NOMO-1 treated with dmso at 0.1 percent for 144 hours (cell line): ENCODE measurements at regions not wholly inside any gene's neighbourhood (a gene's known extent, or its start where the extent isn't known, plus 50 kb on each side); places are given as distances from the start of the nearest gene placed in this dataset.

Experiments
- DNase-seq: peaks from one replicate; lab custom pipeline; 2025; ENCODE audit not compliant: unreplicated experiment; lab: John Stamatoyannopoulos, UW

DNA sequence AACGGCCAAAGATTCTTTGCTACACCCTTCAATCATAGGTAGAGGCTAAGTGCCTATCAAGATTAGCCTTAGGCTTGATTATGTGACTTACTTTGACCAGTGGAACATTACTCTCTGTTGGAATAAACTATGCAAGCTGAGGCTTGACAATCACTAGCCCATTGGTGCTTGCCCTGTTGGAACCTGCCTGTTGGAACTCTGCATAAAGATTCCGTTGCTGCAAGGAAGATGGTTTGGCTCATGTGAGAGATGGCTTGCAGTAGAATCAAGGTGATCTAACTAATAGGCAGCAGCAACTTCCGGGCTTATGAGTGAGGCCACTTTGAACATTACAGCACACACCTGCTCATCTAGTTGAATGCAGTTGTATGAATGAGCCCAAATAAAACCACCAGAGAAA, 227.7 kb upstream of the TSHZ2 start:
- no peak for DNase-seq

DNA sequence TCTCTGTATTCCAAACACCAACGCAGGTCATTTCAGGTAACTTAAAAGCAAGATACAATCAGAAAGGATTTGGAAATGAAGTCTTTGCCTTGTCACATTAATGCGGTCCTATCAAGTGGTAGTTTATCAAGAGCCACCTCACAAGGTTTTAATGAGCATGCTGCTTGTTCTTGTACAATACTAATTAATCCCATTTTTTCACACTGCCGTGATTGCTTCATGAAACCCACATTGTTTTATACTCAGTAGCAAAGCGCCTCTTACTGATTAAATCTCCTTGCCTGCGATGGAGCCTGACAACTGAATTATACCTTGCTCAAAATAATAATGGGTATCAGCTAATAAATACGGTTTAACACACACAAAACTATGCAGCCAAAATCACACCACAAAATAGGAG, 234.1 kb upstream of the TSHZ2 start:
- no peak for DNase-seq

DNA sequence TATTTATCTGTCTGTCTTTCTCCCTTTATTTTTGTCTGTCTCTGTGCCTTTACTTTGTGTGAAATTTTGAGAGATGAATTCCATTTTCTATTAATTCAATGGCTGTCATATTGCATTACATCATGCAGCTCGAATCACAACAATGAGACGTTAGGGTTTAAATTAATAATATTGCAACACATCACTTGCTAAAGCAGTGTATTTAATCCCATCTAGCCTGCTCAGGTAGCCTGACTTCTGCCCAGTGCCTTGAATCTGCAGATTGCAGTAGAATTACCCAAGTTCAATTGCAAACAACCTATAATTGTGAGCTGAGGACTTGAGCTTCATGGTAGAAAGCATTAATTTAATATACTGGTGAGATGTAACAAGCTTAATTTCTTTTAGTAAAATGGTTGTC, 235.7 kb upstream of the TSHZ2 start:
- DNase-seq = no peak

DNA sequence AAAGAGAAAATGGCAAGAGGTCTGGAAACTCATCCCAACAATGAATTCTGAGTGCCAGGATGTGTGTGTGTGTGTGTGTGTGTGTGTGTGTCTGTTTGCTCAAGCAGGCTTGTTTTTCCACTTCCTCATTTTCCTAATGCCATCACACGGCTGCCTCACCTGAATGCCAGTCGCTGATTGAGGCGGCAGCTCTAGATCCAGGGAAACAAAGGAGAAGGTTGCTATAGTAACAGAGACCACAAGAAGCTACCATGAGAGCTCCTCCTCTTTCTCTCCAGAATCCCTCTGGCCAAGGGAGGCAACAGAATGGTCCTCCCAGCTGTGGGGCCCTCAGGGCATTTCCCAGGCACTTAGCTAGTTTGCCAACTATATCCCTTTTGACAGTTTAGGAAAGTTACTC, 241.1 kb upstream of the TSHZ2 start:
- DNase-seq = no peak

DNA sequence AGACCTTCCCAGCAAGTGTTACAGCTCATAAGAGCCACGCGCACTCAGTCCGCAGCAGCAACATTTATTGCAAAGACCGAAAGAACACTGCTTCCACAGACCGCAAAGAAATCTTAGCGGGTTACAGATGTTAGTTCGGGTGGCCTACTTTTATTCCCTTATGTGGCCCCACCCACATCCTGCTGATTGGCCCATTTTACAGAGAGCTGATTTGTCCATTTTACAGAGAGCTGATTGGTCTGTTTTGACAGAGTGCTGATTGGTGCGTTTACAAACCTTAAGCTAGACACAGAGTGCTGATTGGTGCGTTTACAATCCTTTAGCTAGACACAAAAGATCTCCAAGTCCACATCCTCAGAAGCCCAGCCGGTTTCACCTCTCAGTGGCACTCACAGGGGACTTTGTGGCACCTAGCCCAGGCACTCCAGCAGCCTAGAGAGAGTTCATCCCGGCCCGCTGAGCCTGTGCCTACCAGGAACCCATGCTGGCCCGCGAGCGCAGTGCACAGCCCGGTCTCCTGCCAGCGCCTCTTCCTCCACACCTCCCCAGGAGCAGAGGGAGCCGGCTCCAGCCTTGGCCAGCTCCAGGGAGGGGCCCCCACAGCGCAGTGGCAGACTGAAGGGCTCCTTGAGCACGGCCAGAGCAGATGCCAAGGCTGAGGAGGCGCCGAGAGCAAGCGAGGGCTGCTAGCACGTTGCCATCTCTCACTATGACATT, 244.3 kb upstream of the TSHZ2 start:
- no peak for DNase-seq

DNA sequence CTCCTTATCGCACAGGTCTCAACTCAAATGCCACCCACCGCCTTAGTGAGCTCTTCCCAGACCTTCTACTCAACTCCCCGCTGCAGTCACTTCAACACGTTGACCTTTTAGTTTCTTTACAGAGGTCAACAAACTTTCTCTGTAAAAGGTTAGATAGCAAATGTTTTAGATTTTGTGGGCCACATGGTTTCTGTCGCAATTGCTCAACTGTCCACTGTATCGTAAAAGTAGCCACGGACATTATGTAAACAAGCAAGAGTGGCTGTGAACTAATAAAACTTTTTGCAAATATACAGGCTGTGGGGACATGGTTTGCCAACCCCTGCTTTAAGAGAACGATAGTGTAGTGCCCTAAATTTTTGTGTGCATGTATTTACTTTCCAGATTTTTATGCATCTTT, 247.6 kb upstream of the TSHZ2 start:
- DNase-seq = no peak

DNA sequence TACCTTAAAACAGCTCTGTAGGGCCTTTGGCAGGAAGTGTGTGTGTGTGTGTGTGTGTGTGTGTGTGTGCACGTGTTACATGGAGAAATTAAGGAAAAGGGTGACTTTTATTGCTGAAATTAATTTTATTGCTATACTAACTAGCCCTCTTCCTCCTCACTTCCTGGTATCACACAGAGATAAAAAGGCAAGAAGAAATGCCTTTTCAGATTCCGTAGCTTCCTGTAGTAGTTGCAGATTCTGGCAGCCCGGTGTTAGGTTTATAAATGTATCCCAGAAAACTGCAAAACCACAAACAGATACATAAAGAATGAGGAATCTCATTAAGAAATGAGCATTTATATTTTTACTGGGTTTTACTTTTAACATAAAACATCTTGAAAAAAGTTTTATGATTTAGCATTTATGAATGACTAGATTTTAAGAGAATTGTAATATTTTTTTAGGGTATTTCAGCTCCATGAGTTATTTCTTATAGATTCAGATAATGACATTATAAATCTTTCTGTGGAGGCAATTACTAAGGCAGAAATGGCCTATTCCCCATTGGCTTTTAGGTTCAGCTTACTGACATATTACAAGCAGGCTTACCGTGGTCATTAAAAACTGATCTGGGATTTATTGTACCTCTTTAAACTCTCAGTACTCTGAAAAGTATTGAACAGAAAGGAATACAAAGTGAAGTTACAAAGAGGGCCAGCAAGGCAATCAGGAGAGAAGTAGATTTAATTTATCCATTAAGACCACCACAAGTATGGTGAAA, 249.1 kb upstream of the TSHZ2 start:
- no peak for DNase-seq

DNA sequence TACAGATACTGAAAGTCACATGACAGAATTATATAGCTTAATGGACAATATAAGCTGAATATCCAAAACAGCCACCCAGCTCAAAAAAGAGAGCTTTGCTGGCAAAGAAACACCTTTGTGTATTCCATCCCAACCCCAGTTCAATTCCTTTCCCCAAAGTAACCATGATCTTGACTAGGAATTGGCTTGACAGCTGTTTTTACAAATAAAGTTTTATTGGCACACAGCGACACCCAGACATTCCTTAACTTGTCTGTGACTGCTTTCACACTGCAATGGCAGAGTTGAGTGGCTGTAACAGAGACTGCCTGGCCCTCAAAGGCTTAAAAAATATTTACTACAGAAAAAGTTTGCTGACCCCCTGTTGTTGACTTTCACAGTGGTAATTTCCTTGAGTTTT, 264.0 kb upstream of the TSHZ2 start:
- DNase-seq = no peak

DNA sequence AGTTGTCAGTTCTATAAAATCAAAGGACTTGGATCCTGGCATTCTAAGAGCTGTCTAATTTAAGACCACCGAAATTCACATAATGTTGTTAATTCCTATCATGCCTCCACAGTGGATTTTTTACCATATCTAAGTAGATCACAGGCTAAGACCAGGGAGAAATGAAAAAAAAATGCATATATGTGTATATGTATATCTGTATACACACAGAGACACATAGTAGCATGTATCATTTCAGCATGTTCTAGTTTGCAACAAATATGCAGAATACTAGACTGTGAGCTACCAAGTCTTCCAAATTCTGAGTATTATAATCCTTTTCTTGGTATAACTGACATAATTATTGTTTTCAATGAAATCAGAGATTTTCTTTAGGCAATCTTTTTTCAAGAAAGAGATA, 267.6 kb upstream of the TSHZ2 start:
- no peak for DNase-seq

DNA sequence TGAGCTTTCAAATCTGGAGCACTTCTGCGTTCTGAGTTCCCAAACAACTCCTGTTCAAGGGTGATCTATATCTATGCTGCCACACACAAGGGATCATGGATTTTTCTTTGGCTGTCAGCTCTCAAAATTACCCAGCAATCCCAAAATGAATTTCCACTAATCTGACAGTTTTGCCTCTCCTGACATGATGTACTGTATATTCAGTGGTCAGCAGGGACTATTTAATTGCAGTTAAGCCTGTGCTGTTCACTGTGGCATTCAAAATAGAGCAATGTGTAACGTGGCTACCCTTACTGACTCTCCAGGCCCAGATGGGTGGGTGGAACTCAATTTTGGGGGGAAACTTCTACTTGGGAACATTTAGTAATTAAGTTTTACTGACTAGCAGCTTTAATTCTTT, 283.8 kb upstream of the TSHZ2 start:
- no peak for DNase-seq

DNA sequence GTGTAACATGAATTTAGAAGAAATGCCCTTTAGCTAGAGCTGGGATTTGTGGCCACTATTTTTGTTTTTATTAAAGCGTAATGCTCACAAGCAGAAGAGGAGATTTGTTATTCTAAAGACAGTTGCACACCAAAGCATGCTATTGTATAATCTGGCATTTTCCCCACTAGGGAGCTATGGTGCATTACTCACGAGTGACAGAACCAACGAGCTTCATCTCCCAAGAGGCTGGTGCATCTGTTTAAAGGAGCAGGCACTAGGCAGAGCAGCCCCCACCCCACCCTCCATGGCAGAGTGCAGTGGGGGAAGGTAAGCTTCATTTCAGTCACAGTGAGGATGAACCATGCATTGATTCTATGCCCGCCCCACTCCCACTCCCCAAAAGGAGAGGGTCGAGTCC, 287.3 kb upstream of the TSHZ2 start:
- no peak for DNase-seq

DNA sequence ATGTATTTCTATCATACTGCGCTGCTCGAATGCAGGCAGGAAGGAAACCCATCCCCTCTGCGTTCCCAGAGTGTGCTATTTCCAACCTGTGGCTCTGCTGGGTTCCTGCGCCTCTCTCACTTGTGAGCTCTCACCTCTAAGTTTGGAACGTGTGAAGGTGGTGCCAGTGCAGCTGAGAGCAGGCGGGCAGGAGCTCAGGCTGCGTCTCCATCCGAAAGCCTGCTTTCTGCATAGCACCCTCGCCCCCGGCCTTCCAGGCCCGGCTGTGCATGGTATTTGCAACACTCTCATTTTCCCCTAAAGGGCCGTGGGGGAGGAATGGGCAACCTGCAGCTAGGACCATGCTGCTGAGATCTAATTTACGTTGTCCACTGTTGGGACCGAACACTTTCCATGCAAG, 288.0 kb upstream of the TSHZ2 start:
- DNase-seq = no peak

DNA sequence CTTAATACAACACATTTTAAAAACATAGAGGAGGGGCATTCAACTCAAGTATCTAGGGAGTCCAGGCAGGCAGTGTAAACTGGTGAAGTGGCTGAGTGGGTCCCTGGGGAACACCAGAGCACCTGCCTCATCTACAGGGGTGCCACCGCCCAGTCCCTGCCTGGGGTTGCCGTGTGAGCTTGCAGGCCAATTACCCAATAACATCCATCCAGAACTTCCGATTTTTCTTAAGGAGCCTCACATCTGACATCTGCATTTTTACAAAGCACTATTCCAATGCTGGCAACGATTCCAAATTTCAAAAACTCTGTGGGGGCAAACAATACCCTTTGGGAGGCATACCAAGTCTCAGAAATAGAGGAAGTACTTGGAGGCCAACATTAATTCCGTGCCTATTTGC, 288.4 kb upstream of the TSHZ2 start:
- peak; percentile 36 for DNase-seq

DNA sequence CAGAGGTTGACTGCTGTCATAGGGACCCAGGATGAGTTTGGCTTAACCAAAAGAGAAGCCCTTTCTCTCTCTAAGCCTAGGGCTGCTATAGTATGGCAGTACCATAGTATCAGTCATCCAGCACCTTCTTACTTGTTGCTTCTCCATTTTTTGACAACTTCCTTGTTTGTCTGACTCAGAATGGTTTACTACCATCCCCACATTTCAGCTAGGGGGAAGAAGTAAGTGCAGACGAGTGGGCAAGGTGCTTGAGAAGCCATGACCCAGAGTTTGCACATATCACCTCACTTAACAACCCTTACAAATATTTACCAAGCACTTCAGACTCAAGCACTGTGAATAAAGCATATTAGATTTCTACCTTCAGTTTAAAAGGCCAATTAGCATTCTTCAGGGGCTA, 289.9 kb upstream of the TSHZ2 start:
- peak; percentile 73 for DNase-seq

DNA sequence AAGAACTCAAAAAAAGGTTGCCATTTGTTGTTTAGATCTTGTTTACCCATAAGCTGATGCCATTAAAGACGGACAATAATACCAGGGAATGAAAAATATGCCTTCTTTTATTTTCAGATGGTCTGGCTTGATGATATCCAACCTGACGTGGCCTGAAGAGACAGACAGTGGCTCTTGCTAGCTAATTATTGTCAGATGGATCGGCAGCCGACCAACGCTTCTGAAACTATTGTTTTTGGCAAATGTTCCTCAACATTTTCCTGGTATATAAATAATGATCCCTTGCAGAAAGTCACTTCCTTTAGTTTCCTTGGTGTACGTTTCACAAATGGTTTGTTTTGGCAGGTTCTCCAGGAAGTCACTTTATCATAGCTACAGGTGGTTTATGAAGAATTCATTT, 290.9 kb upstream of the TSHZ2 start:
- DNase-seq = no peak

DNA sequence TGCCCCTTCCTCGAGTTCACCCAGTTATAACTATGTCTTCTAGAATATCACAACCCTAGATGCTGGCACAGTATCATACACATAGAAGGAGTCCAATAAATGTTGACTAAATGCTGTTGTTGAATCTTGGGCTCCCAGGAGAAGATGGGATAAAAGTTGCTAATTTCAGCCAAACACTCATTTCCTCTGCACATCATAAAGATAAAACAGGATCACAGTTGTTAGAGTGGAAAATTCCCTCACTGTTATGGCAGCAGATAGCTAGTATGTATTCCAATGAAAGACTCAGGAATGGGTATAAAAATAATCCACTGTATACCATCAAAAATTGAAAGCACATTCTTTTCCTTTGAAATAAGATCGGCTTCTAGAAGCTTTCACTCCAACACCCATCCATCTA, 294.9 kb upstream of the TSHZ2 start:
- DNase-seq = no peak

DNA sequence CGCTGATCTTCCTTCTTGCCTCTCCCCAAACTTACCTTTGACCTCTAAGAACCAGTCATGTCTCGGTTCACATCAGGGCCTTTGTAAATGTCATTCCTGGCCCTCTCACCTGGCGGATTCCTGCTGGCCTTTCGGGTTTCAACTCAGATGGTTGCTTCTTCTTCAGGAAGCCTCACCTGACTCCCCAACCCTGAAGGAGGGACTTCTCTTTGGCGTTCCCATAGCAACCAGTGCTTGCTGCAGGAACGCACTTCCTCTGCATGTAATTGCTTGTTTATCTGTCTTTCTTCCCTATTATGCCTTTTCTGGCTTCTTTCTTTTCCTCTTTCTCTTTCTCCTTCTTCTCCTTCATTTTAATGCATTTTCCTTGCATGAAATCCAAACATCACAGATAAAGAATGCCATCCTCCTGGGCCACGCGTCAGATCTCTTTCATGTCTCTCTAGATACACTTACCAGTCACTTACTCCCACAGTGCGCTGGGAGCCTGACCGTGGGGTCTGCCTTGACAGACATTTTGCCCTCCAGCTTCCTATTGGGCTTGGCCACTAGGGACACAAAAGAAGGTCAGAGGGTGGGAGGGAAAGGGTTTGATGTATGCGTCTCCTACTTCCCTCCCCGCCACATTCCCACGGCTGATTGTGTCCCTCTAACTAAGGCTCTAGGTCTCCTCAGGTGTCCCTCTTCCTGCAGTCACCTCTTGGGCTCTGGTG, 295.7 kb upstream of the TSHZ2 start:
- DNase-seq = peak; percentile 30

DNA sequence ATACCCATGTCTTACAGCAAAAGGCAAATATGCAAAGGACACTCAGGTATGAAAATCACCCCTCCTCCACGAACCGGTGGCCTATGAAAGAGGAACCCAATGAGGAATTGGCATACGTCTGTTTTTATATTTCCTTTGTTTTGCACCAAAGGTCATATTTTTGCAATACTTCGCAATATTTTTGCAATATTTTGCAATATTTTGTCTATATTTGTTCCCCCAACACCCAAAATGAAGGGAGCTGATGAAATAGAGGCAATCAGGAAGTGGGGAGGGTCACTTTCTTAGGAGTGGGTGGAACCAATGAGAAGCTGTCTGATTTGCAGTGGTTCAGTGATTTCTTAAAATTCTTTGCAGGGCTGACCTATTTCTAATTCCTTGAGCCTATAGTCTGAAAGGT, 296.8 kb upstream of the TSHZ2 start:
- peak; percentile 84 for DNase-seq

DNA sequence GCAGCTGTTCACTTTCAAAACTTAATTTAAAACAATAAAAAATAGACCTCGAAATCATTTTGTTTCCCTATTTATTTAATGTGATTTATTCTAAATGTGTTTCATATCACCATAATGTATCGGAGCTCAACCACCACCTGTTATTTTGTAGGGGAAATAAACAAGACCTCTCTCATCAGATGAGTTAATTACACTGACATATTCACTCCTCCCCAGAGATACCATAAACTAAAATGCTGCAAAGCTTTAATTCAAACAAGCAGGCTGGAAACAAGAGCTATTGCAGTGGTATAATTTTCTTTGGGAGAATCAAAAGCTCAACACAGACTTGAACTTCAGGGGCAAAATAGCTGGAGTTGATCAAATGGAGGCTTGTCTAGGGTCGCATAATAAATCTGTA, 303.5 kb upstream of the TSHZ2 start:
- DNase-seq = no peak

DNA sequence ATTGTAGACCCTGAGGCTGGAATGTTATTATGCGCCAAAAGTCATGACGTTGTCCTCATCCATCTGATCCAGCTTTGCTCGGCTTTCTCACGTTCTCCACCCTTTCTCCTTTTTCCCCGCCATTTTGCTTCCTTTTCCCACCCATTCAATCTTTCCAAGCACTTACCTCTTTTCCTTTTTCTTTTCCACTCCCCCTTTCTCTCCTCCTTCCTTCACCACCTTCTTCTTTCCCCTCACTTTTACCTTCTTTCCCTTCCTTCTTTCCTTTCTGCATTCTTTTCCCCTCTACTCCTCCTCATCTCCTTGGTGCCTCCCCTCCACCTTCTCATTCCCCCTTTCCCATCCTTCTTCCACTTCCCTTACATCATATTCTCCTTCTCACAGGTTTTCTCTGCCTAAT, 304.8 kb upstream of the TSHZ2 start:
- DNase-seq = no peak

DNA sequence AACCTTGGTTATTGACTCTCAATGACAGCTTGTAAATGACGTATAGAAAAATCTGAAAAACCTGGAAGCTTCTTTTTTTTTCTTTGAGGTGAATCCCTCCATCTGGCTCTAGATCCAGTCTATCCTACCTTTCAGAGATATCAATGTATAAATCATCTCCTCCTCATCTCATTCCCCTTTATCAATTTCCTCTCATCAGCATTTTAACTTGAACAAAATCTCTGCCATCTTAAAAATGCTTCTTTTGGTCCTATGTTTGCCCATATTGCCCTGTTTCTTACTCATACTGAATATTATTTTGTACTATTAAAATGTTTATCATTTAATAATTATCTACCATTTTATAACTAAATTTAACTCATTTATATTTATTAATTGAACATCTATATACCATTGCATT, 306.7 kb upstream of the TSHZ2 start:
- DNase-seq = no peak

DNA sequence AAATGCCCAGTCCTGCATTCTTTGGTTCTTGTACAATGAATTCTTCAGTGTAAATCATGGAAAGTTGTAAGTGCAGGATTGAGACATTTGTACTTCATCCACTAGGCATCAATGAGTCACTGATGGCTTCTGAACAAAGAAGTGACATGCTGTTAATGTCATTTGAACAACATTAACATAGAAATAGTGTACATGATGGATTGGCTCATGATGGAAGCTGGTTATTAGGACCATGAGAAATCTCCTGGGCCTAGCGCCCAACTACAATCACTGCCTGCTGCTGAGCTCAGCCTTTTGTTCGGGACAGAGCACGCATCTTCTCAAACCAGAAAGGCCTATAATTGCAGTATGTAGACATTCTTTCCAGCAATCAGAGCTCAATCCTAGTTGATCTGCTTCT, 316.8 kb upstream of the TSHZ2 start:
- no peak for DNase-seq
